ENCODE measurements at regions not wholly inside any gene's neighbourhood (a gene's known extent, or its start where the extent isn't known, plus 50 kb on each side); places are given as distances from the start of the nearest gene placed in this dataset.

- Histone ChIP-seq H3K9me2 (ENCODE audit: insufficient read depth, low read length) (no peaks in the 10 kb centered on the region), H3K4me3 (ENCODE audit: low read depth, low read length, poor library complexity, severe bottlenecking) (no peak overlapping the region), H3K4me1 (ENCODE audit: insufficient read depth, low read length, poor library complexity, severe bottlenecking) (no peaks in the 10 kb centered on the region), H3K9me3 (ENCODE audit: low read length) (no peaks in the 10 kb centered on the region), H2AFZ (ENCODE audit: low read length) (no peak overlapping the region), H3K79me2 (ENCODE audit: insufficient read depth, low read depth, low read length) (no peaks in the 10 kb centered on the region), H3K36me3 (ENCODE audit: insufficient read depth, low read length) (no peaks in the 10 kb centered on the region), H3K27ac (ENCODE audit: low read depth, low read length, poor library complexity, severe bottlenecking) (no peak overlapping the region), H4K20me1 (ENCODE audit: insufficient read depth, low read length) (no peaks in the 10 kb centered on the region), H3K4me2 (ENCODE audit: low read length) (no peak overlapping the region)
- POLR2A ChIA-PET = no interaction called here
- CTCF ChIA-PET (ENCODE audit: unreplicated experiment) = no interaction called here
- no peak for TF ChIP-seq CTCF (conservative IDR thresholded peaks at IDR 0.05; ENCODE audit: low read length)
- TF ChIP-seq EZH2phosphoT487 (IDR thresholded peaks at IDR 0.05; ENCODE audit: borderline replicate concordance, low read depth, low read length) = no peak
- BruUV-seq (replicated peaks) = no TSS peak
- no peak for DNase-seq (ENCODE audit: low spot score)
- intact Hi-C loops (cut with micrococcal nuclease; ENCODE audit: unreplicated experiment) = no loop called here
Measured at GRCh38 chr4:98722000-98722399, 63.6 kb upstream of the TSPAN5 start.

- POLR2A ChIA-PET = interaction anchor here (1.0 kb wide), 1 partner anchor 274 kb away, joined by 5 read pairs; no protein-coding TSS in a partner anchor
- CTCF ChIA-PET (ENCODE audit: unreplicated experiment) = no interaction called here
Measured at GRCh38 chr4:98720871-98721480, 62.6 kb upstream of the TSPAN5 start.

More at GRCh38 chr4:98720871-98721480, 62.6 kb upstream of the TSPAN5 start:
- Histone ChIP-seq H4K20me1 (ENCODE audit: insufficient read depth, low read length) (no peaks in the 10 kb centered on the region), H3K9me3 (ENCODE audit: low read length) (no peaks in the 10 kb centered on the region), H2AFZ (ENCODE audit: low read length) (no peak overlapping the region), H3K79me2 (ENCODE audit: insufficient read depth, low read depth, low read length) (no peaks in the 10 kb centered on the region), H3K36me3 (ENCODE audit: insufficient read depth, low read length) (no peaks in the 10 kb centered on the region), H3K27ac (ENCODE audit: low read depth, low read length, poor library complexity, severe bottlenecking) (no peak overlapping the region), H3K4me1 (ENCODE audit: insufficient read depth, low read length, poor library complexity, severe bottlenecking) (no peaks in the 10 kb centered on the region), H3K4me2 (ENCODE audit: low read length) (no peak overlapping the region), H3K4me3 (ENCODE audit: low read depth, low read length, poor library complexity, severe bottlenecking) (no peak overlapping the region), H3K9me2 (ENCODE audit: insufficient read depth, low read length) (no peaks in the 10 kb centered on the region)
- no TSS peak for BruUV-seq (replicated peaks)
- TF ChIP-seq CTCF (conservative IDR thresholded peaks at IDR 0.05; ENCODE audit: low read length) (no peak), EZH2phosphoT487 (IDR thresholded peaks at IDR 0.05; ENCODE audit: borderline replicate concordance, low read depth, low read length) (no peak)
- no peak for DNase-seq (ENCODE audit: low spot score)
- intact Hi-C loops (cut with micrococcal nuclease; ENCODE audit: unreplicated experiment) = no loop called here
